GM12872 (cell line): ENCODE measurements at regions not wholly inside any gene's neighbourhood (a gene's known extent, or its start where the extent isn't known, plus 50 kb on each side); places are given as distances from the start of the nearest gene placed in this dataset.

Source experiments
- TF ChIP-seq, protein P1 (sequence below): IDR thresholded peaks from 3 replicates; pipeline ENCODE4 v1.5.1; 2011; ENCODE audit warnings: low read depth, mild to moderate bottlenecking, low read length, moderate library complexity; ENCODE audit not compliant: insufficient read depth

DNA sequence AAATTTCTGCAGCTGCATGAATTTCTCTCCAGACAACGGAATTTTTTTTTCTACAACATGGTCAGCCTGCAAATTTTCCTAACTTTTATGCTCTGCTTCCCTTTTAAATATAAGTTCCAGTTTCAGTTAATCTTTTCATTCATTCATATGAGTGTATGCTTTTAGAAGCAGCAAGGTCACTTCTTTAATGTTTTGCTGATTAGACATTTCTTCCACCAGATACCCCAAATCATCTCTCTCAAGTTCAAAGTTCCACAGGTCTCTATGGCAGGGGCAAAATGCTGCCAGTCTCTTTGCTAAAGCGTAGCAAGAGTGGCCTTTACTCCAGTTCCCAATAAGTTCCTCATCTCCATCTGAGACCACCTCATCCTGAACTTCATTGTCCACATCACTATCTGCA is 205.6 kb upstream of the GRM7 start:
- TF ChIP-seq, protein P1, sequence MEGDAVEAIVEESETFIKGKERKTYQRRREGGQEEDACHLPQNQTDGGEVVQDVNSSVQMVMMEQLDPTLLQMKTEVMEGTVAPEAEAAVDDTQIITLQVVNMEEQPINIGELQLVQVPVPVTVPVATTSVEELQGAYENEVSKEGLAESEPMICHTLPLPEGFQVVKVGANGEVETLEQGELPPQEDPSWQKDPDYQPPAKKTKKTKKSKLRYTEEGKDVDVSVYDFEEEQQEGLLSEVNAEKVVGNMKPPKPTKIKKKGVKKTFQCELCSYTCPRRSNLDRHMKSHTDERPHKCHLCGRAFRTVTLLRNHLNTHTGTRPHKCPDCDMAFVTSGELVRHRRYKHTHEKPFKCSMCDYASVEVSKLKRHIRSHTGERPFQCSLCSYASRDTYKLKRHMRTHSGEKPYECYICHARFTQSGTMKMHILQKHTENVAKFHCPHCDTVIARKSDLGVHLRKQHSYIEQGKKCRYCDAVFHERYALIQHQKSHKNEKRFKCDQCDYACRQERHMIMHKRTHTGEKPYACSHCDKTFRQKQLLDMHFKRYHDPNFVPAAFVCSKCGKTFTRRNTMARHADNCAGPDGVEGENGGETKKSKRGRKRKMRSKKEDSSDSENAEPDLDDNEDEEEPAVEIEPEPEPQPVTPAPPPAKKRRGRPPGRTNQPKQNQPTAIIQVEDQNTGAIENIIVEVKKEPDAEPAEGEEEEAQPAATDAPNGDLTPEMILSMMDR: no peak

DNA sequence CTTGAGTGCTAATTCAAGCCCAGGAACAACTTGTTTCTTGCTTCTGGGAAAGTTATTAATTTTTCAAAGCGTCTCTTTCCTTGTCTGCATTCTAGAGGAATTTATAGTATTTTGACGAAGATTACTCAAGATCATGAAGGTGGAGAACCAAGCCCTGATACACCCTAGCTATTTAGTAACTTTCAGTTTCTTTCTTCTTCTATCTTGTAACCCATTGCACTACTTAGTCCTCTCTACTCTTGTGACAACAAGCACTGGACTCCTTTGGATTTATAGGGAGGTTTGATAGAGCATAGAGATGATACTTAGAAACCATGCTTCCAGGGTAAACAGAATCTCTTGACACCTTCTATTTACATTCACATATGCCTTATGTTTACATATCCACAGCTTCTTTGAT is 203.3 kb upstream of the GRM7 start:
- TF ChIP-seq, protein P1: no peak

DNA sequence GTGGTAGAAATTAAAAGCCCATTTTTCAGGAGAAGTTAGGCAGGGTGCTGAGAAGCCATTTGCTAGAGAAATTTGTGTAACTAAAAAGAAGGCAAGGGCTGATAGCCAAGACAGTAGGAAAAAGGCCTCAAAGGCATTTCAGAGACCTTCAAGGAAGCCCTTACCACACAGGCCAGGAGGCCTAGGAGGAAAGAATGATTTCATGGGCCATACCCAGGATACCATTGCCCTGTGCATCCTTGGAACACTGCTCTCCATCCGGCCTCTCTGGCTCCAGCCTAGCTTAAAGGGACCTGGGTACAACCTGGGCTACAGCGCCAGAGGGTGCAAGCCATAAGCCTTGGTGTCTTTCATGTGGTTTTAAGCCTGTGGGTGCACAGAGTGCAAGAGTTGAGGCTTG is 193.6 kb upstream of the GRM7 start:
- TF ChIP-seq, protein P1: no peak

- TF ChIP-seq, protein P1: no peak
Observed at GRCh38 chr3:6671363-6671762, 189.6 kb upstream of the GRM7 start.

DNA sequence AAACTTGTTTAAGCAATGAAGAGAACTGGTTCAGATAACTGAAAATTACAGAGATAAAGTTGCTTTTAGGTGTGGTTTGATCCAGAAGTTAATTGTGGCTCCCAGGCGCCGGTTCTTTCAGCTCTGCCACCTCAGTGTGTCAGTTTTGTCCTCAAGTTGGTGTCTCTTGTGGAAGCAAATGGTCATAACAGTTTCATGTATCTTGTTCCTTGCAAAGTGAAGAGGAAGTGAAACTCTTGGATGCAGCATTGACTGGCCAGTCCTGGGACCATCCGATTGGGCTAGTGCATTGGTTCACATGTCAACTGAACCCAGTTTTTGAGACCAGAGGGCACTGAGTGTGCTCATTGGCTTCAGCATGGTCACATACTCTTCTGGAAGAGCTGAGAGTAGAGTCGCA is 181.4 kb upstream of the GRM7 start:
- TF ChIP-seq, protein P1: peak; percentile 31; the same call in 1 of the 3 replicates

- TF ChIP-seq, protein P1: no peak
Observed at GRCh38 chr3:6680119-6680806, 180.7 kb upstream of the GRM7 start.

DNA sequence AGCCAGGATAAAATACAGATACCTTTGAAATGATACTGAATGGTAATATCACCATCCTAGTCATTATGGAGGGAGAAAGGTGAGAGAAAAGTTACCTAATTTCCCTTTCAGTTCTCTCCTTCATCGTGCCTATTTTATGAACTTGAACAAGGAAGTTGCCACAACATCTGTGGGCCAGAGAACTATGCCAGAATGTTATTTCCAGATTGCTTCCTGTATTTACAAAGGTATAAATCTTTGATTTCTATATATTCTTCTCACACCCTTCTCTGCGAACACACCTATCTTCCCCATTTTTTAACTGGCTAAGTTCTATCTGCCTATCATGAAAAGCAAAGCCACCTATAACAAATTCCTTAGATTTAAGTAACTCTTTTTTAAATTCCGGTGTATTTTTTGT is 163.6 kb upstream of the GRM7 start:
- TF ChIP-seq, protein P1: no peak
